ENCODE measurements at regions not wholly inside any gene's neighbourhood (a gene's known extent, or its start where the extent isn't known, plus 50 kb on each side); places are given as distances from the start of the nearest gene placed in this dataset.

DNA sequence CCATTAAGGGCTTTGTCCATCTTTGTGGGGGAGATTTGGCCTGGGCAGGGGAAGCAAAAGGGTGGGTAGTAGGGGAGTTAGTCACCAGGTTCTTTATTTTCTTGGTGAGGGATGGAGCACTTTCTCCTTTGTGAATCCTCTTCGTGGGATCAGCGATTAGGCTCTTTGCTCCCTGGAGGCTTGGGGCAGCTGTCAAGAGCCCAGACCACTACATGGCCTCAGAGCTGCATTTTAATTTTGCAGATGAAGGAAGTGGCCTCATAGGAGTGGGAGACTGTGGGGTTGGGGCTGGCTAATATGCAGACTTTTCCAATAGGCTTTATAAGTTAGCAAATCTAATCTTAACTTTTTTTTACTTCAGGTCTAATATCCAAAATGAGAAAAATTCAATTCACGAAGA, 168.1 kb upstream of the DEFB112 start:
- DNase-seq (ENCODE audit: low spot score): no peak

DNA sequence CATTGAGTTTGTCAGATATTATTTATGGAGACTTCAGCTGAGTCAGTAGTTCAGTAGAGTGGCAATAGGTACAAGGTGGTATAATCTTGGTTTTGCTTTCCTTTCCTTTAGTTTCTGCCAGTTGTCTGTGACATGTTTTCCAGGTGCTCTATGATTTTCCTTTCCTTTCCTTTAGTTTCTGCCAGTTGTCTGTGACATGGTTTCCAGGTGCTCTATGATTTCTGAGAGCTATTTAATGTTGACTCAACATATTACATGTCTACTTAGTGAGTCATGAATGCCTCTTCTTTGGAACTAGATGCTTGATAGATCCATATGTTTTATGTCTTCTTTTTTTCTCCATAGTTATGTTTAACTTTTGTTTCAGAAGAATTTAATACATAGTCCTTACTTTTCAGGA, 186.4 kb upstream of the DEFB112 start:
- no peak for DNase-seq (ENCODE audit: low spot score)

- no peak for DNase-seq (ENCODE audit: low spot score)
These were observed 190.1 kb upstream of the DEFB112 start for GRCh38 chr6:50239853-50240252.

DNA sequence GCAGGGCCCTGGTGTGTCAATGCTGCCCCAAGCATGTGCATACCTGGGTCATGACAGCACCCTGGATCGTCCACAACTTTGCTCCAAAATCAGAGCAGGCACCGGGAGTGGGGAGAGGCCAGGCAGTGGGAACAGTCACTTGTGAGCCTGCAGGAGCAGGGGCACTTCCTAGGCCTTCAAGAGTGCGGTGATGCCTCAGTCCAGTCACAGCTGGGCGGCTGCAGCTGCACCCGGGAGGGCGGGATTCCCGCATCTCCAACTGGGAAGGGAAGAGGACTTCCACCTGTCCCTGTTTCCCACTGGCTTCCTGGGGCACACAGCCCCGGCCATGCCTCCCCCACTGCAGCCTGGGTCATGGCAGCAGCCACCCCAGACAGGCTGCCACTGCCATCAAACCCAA, 191.3 kb upstream of the DEFB112 start:
- no peak for DNase-seq (ENCODE audit: low spot score)

- DNase-seq (ENCODE audit: low spot score): no peak
These were observed 199.8 kb upstream of the DEFB112 start for GRCh38 chr6:50249493-50249892.

DNA sequence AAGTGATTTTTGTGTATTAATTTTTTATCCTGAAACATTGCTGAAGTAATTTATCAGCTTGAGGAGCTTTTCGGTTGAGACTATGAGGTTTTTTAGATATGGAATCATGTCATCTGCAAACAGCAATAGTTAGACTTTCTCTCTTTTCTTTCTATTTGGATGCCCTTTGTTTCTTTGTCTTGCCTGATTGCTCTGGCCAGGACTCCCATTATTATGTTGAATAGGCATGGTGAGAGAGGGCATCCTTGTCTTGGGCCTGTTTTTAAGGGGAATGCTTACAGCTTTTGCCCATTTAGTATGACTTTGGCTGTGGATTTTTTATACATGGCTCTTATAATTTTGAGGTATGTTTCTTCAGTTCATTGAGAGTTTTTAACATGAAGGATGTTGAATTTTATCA, 207.6 kb upstream of the DEFB112 start:
- no peak for DNase-seq (ENCODE audit: low spot score)

DNA sequence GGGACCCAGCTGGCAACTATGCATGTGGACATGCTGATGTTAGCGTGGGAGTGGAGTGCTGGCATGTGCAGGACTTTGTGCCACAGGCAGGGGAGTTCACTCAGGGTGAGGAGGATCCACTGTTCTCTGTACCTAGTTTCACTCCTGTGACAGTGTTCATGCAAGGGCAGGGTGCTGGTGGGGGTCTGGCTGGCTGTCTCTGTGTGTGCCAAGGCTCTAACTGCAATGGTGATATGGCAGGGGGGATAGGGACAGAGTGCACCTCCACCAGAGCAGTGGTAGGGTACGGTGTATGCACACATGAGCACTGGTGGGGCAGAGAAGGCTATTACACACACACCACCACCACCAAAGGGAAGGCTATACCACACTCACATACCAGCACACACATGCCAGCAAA, 210.2 kb upstream of the DEFB112 start:
- no peak for DNase-seq (ENCODE audit: low spot score)

GRCh38 chr6:50264995-50265571, 215.4 kb upstream of the DEFB112 start:
- no peak for DNase-seq (ENCODE audit: low spot score)

DNA sequence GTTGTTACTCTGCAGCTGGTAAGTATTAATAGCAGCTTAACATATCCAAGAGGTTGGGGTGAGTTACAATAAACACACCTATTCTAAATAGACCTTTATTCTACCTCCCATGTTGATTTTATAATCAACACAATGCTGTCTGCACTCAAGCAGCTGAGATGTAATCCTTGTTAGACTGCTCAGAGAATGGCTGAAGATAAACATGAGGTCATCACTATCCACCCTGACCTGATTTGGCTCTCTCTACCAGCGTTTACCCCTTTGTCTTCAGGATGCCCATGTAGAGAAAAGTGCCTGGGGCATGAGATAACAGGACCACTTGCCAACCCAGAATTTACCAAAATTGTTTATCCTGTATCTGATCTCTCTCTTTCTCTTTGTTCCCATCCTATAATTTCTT, 220.7 kb upstream of the DEFB112 start:
- no peak for DNase-seq (ENCODE audit: low spot score)

DNA sequence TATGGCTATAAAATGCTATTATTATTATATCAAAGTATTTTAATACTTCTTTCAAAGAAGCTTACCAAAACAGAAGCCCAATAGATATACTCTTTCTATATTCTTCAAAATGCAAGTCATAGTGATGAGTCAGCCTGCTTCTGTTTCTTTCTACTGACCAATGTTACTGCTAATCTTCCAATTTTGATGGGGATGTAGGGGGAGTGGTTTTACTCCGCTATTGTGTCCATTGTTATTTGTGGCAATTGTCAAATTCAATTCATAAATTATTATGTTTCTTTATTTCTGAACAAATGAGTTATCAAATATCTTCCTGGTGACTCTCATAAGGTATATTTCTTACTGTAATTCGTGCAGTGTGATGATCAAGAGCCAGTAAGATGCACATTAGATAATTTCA, 221.5 kb upstream of the DEFB112 start:
- DNase-seq (ENCODE audit: low spot score): no peak

GRCh38 chr6:50271817-50272216, 222.1 kb upstream of the DEFB112 start:
- no peak for DNase-seq (ENCODE audit: low spot score)

DNA sequence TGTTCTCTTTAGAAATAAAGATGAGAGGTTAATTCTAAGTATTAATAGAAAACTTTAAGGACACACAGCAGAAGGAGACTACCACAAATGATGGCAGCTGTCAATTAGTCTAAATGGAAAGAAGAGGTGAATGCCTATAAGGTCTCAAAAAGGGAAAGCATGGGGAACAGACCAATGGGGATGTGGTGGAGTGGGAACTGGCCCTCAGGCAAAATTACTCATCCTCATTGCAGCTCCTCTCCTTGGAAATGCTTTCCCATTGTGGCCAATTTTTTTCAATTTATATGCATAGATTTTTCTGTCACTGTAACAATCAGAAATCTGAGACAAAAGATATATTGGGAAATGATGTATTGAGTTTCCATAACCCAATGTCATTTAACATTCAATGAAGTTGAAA, 222.9 kb upstream of the DEFB112 start:
- no peak for DNase-seq (ENCODE audit: low spot score)

DNA sequence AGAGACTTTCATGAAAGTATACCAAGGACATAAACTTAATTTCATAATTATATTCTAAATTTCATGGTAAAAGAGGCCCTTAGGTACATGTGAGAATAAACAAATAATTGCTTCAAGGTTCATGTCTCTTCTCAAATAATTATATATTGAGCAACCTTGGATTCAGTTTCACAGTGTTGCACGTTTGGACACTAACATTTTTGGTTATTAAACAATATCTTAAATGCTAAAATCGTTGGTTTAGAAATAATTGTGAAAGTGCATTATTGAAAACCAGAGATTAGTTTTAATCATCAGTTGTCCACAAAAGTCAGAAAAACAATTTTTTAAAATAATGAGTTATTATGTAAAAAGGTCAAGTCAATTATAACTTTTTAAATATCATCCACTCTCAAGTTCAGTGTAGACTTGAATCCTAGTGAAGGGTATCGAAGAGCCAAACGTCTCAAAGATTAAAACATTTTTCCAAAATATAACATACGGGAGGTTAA, 227.1 kb upstream of the DEFB112 start:
- DNase-seq (ENCODE audit: low spot score): no peak

DNA sequence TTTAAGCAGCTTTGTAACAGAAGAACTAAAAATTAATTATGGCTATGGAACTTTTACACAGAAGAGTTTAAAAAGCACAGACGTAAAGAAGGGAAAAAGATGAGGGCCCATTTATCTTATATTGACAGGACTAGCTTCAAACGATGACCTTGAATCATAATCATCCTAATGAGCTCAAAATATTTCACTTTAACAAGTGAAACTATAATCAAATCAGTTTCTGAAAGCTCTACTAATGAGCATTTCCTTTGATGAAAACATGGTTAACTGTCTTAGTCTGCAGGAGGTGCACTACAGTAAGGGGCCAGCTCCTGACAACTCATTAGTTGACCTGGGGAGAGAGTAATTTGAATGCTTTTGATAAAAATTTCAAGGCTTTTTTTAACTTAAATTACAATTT, 228.0 kb upstream of the DEFB112 start:
- no peak for DNase-seq (ENCODE audit: low spot score)

- no peak for DNase-seq (ENCODE audit: low spot score)
These were observed 228.9 kb upstream of the DEFB112 start for GRCh38 chr6:50278663-50279062.

- no peak for DNase-seq (ENCODE audit: low spot score)
These were observed 236.0 kb upstream of the DEFB112 start for GRCh38 chr6:50285735-50286134.

- DNase-seq (ENCODE audit: low spot score): no peak
These were observed 238.5 kb upstream of the DEFB112 start for GRCh38 chr6:50288241-50288640.

DNA sequence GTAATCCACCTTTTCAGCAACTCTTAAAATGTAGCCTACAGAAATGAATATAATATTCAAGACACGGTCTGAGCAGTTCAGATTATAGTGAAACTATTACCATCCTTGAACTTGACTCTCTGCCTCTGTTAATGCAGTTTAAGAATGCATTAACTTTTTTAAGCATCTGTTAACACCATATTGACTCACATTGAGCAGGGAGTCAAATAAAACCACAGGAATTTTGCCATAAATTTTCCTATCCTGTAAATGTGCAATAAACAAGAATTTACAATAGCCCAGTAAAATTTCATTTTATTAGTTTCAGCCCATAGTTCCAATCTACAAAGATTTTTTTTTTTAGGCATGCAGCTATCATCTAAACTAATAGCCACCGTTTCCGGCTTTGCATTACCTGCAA, 239.2 kb upstream of the DEFB112 start:
- DNase-seq (ENCODE audit: low spot score): no peak

- DNase-seq (ENCODE audit: low spot score): no peak
These were observed 239.6 kb upstream of the DEFB112 start for GRCh38 chr6:50289366-50289765.

GRCh38 chr6:50301307-50301706, 251.6 kb upstream of the DEFB112 start:
- DNase-seq (ENCODE audit: low spot score): no peak

- no peak for DNase-seq (ENCODE audit: low spot score)
These were observed 255.9 kb upstream of the DEFB112 start for GRCh38 chr6:50305660-50306059.

DNA sequence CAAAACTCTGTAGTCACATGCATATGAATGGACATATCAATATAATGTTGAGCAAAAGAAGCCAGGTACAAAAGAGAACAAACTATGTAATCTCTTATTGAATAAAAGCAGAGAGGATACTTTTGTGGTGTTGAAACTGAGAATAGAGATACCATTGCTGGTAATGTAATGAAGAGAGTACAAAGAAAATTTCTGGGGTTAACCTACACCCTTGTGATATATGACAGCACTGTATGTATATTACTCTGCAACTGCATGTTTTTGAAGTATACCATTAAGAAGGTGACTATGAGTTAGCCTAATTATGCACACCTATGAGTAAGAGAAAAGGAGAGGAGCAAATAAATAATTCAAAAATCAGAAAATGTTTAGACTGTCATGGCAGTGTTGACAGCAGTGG, 268.8 kb upstream of the DEFB112 start:
- DNase-seq (ENCODE audit: low spot score): no peak

GRCh38 chr6:50330347-50330746, 280.6 kb upstream of the DEFB112 start:
- DNase-seq (ENCODE audit: low spot score): no peak

DNA sequence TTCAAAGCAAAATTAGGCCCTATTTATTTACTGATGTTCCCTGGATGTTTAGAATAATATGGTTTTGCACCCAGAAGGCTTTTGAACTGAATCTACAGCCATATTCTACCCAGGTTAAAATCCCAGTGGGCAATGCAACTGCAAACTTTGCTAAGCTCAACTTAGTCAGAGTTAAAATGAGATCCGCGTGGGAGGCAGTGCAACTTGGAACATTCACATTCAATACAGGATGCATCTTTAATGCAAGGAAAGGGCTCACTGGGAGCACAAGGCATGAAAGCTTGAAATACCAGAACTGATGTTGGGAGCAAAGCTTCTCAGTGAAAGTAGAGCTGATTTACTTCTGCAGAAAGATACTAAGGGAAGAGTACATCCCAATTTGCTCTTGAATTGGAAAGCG, 281.2 kb upstream of the DEFB112 start:
- DNase-seq (ENCODE audit: low spot score): no peak

DNA sequence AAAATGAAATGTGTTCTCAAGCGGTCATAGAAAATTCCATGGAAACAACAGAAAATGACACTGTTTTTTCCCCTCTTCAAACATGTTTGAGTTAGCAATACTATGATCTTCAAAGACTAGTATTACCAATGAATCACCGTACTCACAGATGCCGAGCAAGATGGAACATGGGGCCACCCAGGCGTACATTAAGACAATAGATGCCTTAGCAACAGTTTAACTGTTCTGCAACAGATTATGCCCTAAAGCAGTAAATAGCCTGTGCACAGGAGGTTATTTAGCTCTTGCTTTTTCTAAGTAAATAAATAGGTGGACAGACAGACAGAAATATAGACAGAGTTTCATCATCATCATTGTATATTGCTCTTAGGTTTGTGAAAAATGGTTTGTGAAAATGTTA, 284.0 kb upstream of the DEFB112 start:
- no peak for DNase-seq (ENCODE audit: low spot score)

All from ecto neural progenitor cell (in vitro differentiated cells).